Activated B cell treated with CpG ODN at 0.5 μM for 24 hours (primary cell): ENCODE measurements at regions not wholly inside any gene's neighbourhood (a gene's known extent, or its start where the extent isn't known, plus 50 kb on each side); places are given as distances from the start of the nearest gene placed in this dataset.

ENCODE experiments used
- ATAC-seq: fragments of 200-7000 bp; cut with Tn5 transposase; one replicate; pipeline ENCODE4 v1.10.0; 2021; ENCODE audit warnings: low read depth, mild to moderate bottlenecking, moderate library complexity
- CTCF ChIA-PET: fragments of 350-600 bp; sonication (Branson Sonifier 250); formaldehyde crosslinking; loops from one replicate; lab custom pipeline; 2021; ENCODE audit warnings: antibody characterized with exemption; lab: Charles Lee
- POLR2A ChIA-PET: fragments of 350-600 bp; sonication (Branson Sonifier 250); formaldehyde crosslinking; loops from one replicate; lab custom pipeline; 2021; ENCODE audit warnings: antibody characterized with exemption; lab: Charles Lee
- DNase-seq: peaks from one replicate; pipeline ENCODE4 v3.0.0; 2022
- H3K27ac Mint-ChIP-seq: one replicate; pipeline ENCODE4 v1.8.0; 2020; ENCODE audit warnings: mixed read lengths
- H3K27me3 Mint-ChIP-seq: one replicate; pipeline ENCODE4 v1.8.0; 2021; ENCODE audit warnings: mixed read lengths
- H3K36me3 Mint-ChIP-seq: one replicate; pipeline ENCODE4 v1.8.0; 2021; ENCODE audit warnings: low read depth, mixed read lengths
- H3K4me1 Mint-ChIP-seq: one replicate; pipeline ENCODE4 v1.8.0; 2021; ENCODE audit warnings: mixed read lengths
- H3K4me3 Mint-ChIP-seq: one replicate; pipeline ENCODE4 v1.8.0; 2020; ENCODE audit warnings: mild to moderate bottlenecking, mixed read lengths
- H3K9me3 Mint-ChIP-seq: one replicate; pipeline ENCODE4 v1.8.0; 2020; ENCODE audit warnings: mixed read lengths
- CTCF ChIP-seq: fragments of 200-600 bp; IDR thresholded peaks from one replicate; pipeline ENCODE4 v1.8.0; 2022; ENCODE audit warnings: antibody characterized with exemption, mild to moderate bottlenecking
- intact Hi-C: fragments of 100-400 bp; cut with micrococcal nuclease; formaldehyde crosslinking; loops from one replicate; pipeline ENCODE4 v1.15.1; 2024

DNA sequence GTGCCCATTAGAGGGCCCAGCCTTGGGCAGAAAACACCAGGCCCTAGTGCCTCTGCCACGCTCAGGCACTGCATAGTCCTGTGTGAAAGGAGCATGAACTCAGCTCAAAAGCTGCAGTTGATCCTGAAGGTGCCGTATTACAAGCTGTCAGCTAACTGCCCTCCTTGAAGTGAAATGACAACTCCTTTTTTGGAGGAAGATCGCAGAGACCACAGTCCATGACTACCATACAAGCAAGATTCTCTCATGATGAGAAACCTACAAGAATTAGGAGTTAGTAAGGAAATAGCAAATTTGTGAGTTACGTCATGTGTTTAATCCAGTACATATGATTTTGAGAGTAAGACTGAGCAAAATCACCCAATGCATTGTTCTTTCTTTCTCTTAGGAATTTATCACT lies 513.9 kb upstream of the NR2F2 start:
- Mint-ChIP-seq H3K4me1 (no peaks in the 10 kb centered on the region), H3K27ac (no peak overlapping the region), H3K36me3 (no peaks in the 10 kb centered on the region), H3K4me3 (no peak overlapping the region), H3K27me3 (no peaks in the 10 kb centered on the region), H3K9me3 (no peaks in the 10 kb centered on the region)
- ATAC-seq (no peak), DNase-seq (no peak)
- no peak for TF ChIP-seq CTCF
- ChIA-PET CTCF (no interaction called here), POLR2A (no interaction called here)
- intact Hi-C loops: no loop called here

DNA sequence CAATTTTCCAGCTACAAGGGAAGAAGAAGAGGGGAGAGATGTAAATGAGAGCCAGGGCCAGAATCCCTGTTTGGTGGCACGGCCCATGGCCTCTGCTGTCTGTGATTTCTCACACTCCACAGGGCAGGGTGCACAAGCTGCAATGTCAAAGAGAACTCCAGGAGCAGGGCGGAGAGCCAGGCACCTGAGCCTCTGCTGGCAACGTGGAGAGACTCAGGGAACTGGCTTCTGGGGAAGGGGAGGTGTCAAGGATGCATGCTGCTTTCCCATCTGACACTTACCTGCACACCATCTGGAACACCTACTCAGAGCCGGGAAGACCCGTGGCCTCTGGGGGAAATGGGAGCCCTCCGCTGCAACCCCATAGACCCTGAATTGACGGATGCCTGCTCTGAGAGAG lies 507.5 kb upstream of the NR2F2 start:
- Mint-ChIP-seq H3K4me3 (no peak overlapping the region), H3K27ac (no peak overlapping the region), H3K36me3 (no peaks in the 10 kb centered on the region), H3K9me3 (peaks cover 2% of the 10 kb centered on the region), H3K4me1 (no peaks in the 10 kb centered on the region), H3K27me3 (no peaks in the 10 kb centered on the region)
- intact Hi-C loops: no loop called here
- ChIA-PET CTCF (no interaction called here), POLR2A (no interaction called here)
- ATAC-seq (no peak), DNase-seq (no peak)
- TF ChIP-seq CTCF: no peak

DNA sequence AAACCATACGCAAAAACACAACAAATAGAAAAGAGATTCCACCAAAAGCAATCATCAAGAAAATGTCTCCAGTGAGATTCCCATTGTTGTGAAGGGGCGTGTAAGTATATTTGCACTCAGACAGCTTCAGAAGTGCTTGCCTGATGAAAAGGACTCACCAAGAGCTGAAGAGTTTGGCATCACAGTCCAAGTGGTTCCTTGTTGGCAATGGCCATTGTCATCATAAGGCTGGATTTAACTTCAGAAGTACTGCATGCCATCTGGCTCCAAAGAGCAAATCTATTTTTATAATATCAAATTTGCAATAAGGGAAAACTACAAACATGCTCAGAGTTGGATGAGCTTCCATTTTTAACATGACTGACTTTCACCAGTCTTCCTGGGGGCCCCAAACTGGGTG lies 505.3 kb upstream of the NR2F2 start:
- Mint-ChIP-seq H3K27me3 (no peaks in the 10 kb centered on the region), H3K9me3 (peaks cover 2% of the 10 kb centered on the region), H3K4me3 (no peak overlapping the region), H3K4me1 (no peaks in the 10 kb centered on the region), H3K27ac (no peak overlapping the region), H3K36me3 (no peaks in the 10 kb centered on the region)
- ChIA-PET POLR2A (no interaction called here), CTCF (no interaction called here)
- intact Hi-C loops: no loop called here
- TF ChIP-seq CTCF: no peak
- ATAC-seq (no peak), DNase-seq (no peak)

DNA sequence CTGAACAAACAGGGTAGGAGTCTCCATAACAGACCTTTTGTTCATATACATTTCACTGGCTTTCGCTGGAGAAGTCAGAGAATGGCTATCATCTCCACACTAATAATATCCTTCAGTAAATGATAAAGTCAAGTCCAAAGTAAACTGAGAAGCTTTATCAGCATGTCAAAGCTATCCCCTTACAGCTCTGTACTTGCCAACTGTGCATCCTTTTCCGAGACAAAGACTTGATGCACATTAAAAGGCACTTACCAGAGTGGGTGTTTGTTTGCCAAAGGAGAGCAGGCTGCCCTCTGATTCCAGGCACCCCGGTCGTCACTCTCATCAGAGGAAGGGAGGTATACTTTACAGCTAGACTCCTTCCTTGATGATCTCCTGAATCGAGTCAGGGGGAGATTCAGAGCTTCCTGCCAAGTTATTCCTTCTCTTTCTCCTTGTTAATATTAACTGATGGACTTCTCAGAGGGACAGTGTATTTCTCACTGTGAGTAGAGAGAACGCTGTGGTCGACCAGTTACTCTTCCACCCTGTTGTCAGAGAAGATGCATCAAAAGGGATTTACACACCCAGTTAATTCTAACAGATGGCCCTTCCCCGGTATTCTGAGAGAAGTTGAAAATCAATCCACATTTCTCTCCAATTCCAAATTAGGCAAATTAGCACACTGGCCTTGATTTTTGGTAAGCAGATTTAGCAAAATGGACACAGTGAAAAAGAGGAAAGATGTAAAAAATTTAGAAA lies 504.7 kb upstream of the NR2F2 start:
- DNase-seq (no peak), ATAC-seq (no peak)
- no peak overlapping the region for H3K27ac Mint-ChIP-seq
- H3K4me3 Mint-ChIP-seq: no peak overlapping the region
- H3K36me3 Mint-ChIP-seq: no peaks in the 10 kb centered on the region
- ChIA-PET CTCF (no interaction called here), POLR2A (no interaction called here)
- no peaks in the 10 kb centered on the region for H3K4me1 Mint-ChIP-seq
- no peak for TF ChIP-seq CTCF
- peaks cover 2% of the 10 kb centered on the region for H3K9me3 Mint-ChIP-seq
- intact Hi-C loops: no loop called here
- no peaks in the 10 kb centered on the region for H3K27me3 Mint-ChIP-seq

DNA sequence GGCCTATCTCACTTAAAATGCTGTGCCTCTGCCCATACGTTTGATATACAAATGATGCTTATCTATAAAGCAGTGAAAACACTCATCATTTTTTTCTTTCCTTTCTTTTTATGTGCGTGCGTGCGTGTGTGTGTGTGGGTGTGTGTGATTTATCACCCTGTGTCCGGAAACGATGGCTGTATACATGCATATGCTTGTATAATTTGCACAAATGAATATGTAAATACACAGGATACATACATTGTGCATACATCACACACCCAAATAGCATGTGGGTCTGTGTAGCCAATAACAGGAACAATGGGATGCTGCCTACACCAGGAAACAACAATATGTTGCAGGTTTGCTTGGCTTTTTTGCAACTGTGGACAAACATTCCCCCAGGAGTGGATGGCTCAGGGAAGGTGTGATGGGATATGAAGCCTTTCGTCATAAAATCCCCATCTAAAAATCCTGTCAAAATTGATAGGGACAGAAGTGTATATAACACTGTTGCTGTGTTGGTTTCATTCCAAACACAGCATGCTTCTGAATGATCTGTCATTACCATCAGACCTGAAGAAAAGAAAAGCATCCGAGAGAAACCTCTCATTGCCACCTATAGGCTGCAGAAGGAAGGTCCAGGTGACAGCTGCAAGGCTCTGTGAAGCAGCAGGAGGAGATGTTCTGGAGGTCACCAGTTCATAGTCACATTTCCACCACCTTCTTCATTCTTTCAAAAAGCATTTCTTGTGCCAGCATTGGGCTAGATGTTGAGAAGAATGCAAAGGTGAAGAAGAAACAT lies 503.9 kb upstream of the NR2F2 start:
- Mint-ChIP-seq H3K9me3 (peaks cover 2% of the 10 kb centered on the region), H3K27me3 (no peaks in the 10 kb centered on the region), H3K4me3 (no peak overlapping the region), H3K27ac (no peak overlapping the region), H3K36me3 (no peaks in the 10 kb centered on the region), H3K4me1 (no peaks in the 10 kb centered on the region)
- DNase-seq (no peak), ATAC-seq (no peak)
- intact Hi-C loops: no loop called here
- TF ChIP-seq CTCF: no peak
- CTCF ChIA-PET: no interaction called here
- POLR2A ChIA-PET: no interaction called here
